Psoas muscle (tissue), 7 donors: ENCODE measurements at regions not wholly inside any gene's neighbourhood (a gene's known extent, or its start where the extent isn't known, plus 50 kb on each side); places are given as distances from the start of the nearest gene placed in this dataset.
"Not testable (repeated sequence)": the region's sequence is repeated elsewhere in the genome, so short reads cannot be mapped to it uniquely, and the experiment has no call there.

Experiments used
- ATAC-seq, 4 donors: fragments of 200-7000 bp; cut with Tn5 transposase; one replicate each; pipeline ENCODE4 v1.9.1; 2020; ENCODE audit warnings: moderate library complexity in 3 of 4, mild to moderate bottlenecking in 2 of 4
- DNase-seq, 2 donors: peaks; one replicate each; pipeline ENCODE4 v3.0.0-alpha.2; 2020
- H3K27ac ChIP-seq: fragments of 200-600 bp; one replicate; pipeline ENCODE4 v1.8.0; 2022
- H3K27me3 ChIP-seq, 3 donors: fragments of 200-600 bp in 1 of 3; one replicate each; pipeline versions ENCODE4 v1.6.1 to v1.8.0; 2013 to 2022; ENCODE audit warnings: low read length in 2 of 3, mild to moderate bottlenecking in 2 of 3, moderate library complexity in 1 of 3; ENCODE audit not compliant: insufficient read depth in 3 of 3
- H3K36me3 ChIP-seq, 2 donors: fragments of 200-600 bp in 1 of 2; one replicate each; pipeline versions ENCODE4 v1.6.1 to v1.8.0; 2013 to 2022; ENCODE audit warnings: low read depth in 1 of 2, mild to moderate bottlenecking in 1 of 2, moderate library complexity in 1 of 2; ENCODE audit not compliant: insufficient read depth in 1 of 2
- H3K4me1 ChIP-seq: fragments of 200-600 bp; one replicate; pipeline ENCODE4 v1.8.0; 2022
- H3K4me3 ChIP-seq: fragments of 200-600 bp; one replicate; pipeline ENCODE4 v1.8.0; 2022; ENCODE audit warnings: mild to moderate bottlenecking
- H3K9me3 ChIP-seq: fragments of 200-600 bp; one replicate; pipeline ENCODE4 v1.8.0; 2022
- WGBS, 3 donors: extraction: QIAGEN DNeasy Blood & Tissue Kit; methylation state at CpG; one replicate each; pipeline versions ENCODE4 v1.1.6 to v1.1.7; 2013; 5-methylcytosine and 5-hydroxymethylcytosine counted together
- intact Hi-C, 2 donors: fragments of 100-400 bp; cut with DNase I; formaldehyde crosslinking; loops; one replicate each; pipeline versions ENCODE4 v1.11.0 to v1.14.2; 2022
- TF ChIP-seq, protein P1 (sequence below): fragments of 200-600 bp; IDR thresholded peaks from one replicate; pipeline ENCODE4 v1.8.0; 2022; ENCODE audit warnings: antibody characterized with exemption
- donor health status: healthy with polysubstance abuse.
- donor health status: DM: no; HTN: no; CAD: no; lungs with moderate emphysema.
- donor health status: Bipolar disorder and iron deficiency.
- donor health status: healthy.
- donor health status: DM: yes; HTN: yes; CAD: no.
- donor health status: DM: no; HTN: no; CAD: no.
- donor health status: DM: yes; HTN: yes; CAD: no.

- ATAC-seq = no peak
- peak in 1 of 2 donors; percentile 5 for DNase-seq
- H3K4me1 ChIP-seq = no peaks in the 10 kb centered on the region
- TF ChIP-seq, protein P1, sequence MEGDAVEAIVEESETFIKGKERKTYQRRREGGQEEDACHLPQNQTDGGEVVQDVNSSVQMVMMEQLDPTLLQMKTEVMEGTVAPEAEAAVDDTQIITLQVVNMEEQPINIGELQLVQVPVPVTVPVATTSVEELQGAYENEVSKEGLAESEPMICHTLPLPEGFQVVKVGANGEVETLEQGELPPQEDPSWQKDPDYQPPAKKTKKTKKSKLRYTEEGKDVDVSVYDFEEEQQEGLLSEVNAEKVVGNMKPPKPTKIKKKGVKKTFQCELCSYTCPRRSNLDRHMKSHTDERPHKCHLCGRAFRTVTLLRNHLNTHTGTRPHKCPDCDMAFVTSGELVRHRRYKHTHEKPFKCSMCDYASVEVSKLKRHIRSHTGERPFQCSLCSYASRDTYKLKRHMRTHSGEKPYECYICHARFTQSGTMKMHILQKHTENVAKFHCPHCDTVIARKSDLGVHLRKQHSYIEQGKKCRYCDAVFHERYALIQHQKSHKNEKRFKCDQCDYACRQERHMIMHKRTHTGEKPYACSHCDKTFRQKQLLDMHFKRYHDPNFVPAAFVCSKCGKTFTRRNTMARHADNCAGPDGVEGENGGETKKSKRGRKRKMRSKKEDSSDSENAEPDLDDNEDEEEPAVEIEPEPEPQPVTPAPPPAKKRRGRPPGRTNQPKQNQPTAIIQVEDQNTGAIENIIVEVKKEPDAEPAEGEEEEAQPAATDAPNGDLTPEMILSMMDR = no peak
- H3K9me3 ChIP-seq = peaks cover 9% of the 10 kb centered on the region
- intact Hi-C loops = no loop called here
- H3K4me3 ChIP-seq = no peak overlapping the region
- H3K36me3 ChIP-seq = no peaks in the 10 kb centered on the region
- no peak overlapping the region for H3K27ac ChIP-seq
- WGBS, 3 donors = 81 to 90% (median 85%) methylated on average over 18 to 19 of the region's 19 CpGs
- peaks cover 0 to 56% (median 22%) of the 10 kb centered on the region in 3 donors for H3K27me3 ChIP-seq
These were observed 69.3 kb downstream of the FOXL3 start for GRCh38 chr7:359226-359765.

DNA sequence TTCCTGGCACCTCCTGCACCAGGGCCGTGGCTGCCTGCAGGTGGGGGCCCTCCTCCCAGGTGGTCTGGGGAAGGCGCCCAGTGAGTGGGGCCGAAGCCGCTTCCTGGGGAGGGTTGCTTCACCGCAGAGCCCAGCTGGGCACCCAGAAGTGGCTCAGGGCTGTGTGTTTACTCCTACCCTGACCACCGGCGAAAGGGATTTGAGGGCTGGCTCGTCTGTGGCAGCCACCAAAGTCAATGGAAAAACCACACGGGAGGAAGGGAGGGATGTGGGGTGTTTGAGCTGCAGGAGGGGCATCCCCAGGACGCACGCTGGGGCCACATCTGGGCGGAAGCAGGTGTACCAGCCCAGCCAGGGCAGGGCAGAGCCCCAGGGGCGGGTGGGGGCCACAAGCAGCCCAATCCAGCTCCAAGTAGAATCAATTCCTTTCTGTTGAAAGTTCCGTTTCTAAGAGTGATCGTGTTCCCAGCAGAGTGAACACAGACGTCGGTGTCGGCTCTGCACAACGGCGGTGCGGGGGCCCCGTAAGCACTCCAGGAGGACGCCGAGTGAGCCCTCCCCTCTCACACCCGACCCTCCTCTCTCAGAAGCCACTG lies 69.9 kb downstream of the FOXL3 start:
- WGBS, 3 donors = 50 to 56% (median 52%) methylated on average over 25 of the region's 25 CpGs
- intact Hi-C loops = loop anchor here in 1 of 2 donors (10.0 kb wide), 1 partner anchor 55 kb away; no protein-coding TSS in a partner anchor
- ATAC-seq (no peak), DNase-seq (peak in 1 of 2 donors; percentile 49)
- Histone ChIP-seq H3K9me3 (peaks cover 9% of the 10 kb centered on the region), H3K27me3 (peaks cover 0 to 52% (median 18%) of the 10 kb centered on the region in 3 donors), H3K27ac (no peak overlapping the region), H3K4me1 (no peaks in the 10 kb centered on the region), H3K4me3 (no peak overlapping the region), H3K36me3 (no peaks in the 10 kb centered on the region)
- TF ChIP-seq, protein P1 = no peak

DNA sequence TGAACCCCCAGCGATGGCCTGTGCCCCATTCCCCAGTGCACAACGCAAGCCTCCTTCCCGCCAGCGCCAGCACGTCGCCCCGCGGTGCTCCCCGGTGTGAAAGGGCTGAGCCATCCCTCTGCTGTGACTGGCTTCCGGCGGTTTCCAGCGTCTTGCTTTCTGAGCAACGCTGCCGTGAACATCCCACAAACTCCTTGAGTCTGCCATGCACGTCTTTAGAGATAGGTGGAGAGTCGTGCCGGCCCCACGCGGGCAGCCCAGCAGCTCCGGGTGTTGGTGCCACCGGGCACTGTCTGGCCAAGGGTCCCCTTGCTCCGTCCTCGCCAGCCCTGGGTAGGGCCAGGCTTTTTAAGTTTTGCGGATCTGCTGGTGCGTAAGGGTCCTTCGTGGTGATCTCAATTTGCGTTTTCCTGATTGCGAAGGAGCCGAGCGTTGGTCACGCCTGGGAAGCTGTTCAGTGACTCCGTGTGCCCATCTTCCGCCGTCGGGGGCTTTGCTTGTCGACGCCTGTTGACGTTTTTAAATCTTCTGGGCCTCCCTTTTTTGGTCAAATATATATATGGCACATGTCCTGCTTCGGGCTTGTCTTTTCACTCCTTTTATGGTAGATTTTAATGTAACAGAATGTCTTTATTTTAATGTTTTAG lies 70.6 kb downstream of the FOXL3 start:
- no peak overlapping the region for H3K27ac ChIP-seq
- H3K4me3 ChIP-seq = no peak overlapping the region
- ATAC-seq (no peak), DNase-seq (peak; percentile 9 to 23)
- TF ChIP-seq, protein P1 = no peak
- WGBS, 3 donors = 74 to 79% (median 77%) methylated on average over 39 of the region's 39 CpGs
- H3K9me3 ChIP-seq = peaks cover 9% of the 10 kb centered on the region
- no peaks in the 10 kb centered on the region for H3K4me1 ChIP-seq
- intact Hi-C loops = loop anchor here in 1 of 2 donors (10.0 kb wide), 1 partner anchor 56 kb away; no protein-coding TSS in a partner anchor
- H3K36me3 ChIP-seq = no peaks in the 10 kb centered on the region
- peaks cover 0 to 54% (median 18%) of the 10 kb centered on the region in 3 donors for H3K27me3 ChIP-seq

DNA sequence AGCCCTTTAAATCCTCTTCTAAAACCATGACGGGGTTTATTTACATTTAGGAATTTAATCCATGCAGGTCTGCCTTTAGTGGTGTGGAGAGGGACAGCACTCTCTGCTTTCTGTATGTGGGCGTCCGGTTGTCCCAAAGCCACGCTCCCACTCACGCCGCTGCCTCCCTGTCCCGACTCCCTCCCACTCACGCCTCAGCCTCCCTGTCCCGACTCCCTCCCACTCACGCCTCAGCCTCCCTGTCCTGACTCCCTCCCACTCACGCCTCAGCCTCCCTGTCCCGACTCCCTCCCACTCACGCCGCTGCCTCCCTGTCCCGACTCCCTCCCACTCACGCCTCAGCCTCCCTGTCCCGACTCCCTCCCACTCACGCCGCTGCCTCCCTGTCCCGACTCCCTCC lies 71.2 kb downstream of the FOXL3 start:
- H3K9me3 ChIP-seq, H3K4me3 ChIP-seq, ATAC-seq, H3K36me3 ChIP-seq, H3K27ac ChIP-seq, H3K4me1 ChIP-seq: not testable (repeated sequence)
- peak; percentile 9 to 15 for DNase-seq
- 62 to 68% (median 67%) methylated on average over 11 to 14 of the region's 20 CpGs for WGBS, 3 donors
- H3K27me3 ChIP-seq = peaks cover 0 to 60% (median 18%) of the 10 kb centered on the region in 3 donors
- intact Hi-C loops = loop anchor here in 1 of 2 donors (10.0 kb wide), 1 partner anchor 56 kb away; no protein-coding TSS in a partner anchor
